H1 (cell line): ENCODE measurements at regions not wholly inside any gene's neighbourhood (a gene's known extent, or its start where the extent isn't known, plus 50 kb on each side); places are given as distances from the start of the nearest gene placed in this dataset.

ENCODE experiments used
- BRCA1 ChIP-seq: IDR thresholded peaks from 2 replicates; pipeline ENCODE4 v1.6.1; 2012; ENCODE audit warnings: low read depth, low read length, improper control_type of control experiment
- RFX5 ChIP-seq: IDR thresholded peaks from 2 replicates; pipeline ENCODE4 v1.6.1; 2011; ENCODE audit warnings: low read depth, low read length, improper control_type of control experiment, borderline replicate concordance

DNA sequence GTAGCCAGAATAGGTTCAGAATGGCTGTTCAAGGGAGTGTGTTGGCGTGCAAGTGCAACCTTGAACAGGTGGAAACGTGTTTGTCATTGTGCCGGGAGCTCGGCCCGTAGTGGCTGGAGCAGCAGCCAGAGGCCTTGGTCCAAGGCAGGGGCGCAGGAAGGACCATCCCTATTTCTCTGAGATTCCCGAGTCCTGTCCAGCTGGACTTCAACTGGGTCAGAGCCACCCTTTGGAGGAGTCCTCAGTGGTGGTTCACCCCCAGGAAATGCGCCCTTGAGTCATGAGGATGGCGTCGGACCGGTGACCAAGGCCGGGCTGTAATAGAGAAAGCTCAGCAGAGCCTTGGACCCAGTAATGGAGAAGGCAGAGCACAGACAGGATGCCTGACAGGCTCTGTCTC lies 1402.0 kb downstream of the BRD1 start (continued):
- TF ChIP-seq BRCA1 (no peak), RFX5 (no peak)
